Activated CD4-positive, CD25-positive, alpha-beta regulatory T cell treated with anti-CD3 and anti-CD28 coated beads, Interleukin-2, amount 50 U/mL, for 16 hours (primary cell): ENCODE measurements at regions not wholly inside any gene's neighbourhood (a gene's known extent, or its start where the extent isn't known, plus 50 kb on each side); places are given as distances from the start of the nearest gene placed in this dataset.
"Not testable (repeated sequence)": the region's sequence is repeated elsewhere in the genome, so short reads cannot be mapped to it uniquely, and the experiment has no call there.

Experiments used
- DNase-seq: peaks from one replicate; pipeline ENCODE4 v3.0.0-alpha.2; 2020; ENCODE audit warnings: low read depth, low spot score

DNA sequence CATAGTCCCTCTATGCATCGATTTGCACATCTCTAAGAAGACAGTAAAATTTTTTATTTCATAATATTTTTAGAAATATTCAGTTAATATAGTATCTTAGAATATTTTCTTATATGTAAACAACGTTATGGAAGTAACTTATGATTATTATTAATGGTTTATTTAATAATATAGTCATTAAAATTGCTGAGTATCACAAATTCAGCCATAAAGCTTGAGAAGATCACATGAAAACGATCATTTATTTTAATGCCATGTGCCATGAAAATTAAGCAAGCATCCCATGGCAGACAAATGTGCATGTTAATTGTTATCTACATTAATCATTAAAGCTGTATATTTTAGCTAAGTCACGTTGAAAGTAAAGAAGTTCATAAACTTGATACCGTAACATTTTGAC lies 907.1 kb downstream of the KCNT2 start:
- no peak for DNase-seq

- no peak for DNase-seq
Measured at GRCh38 chr1:195697130-195697529, 911.1 kb downstream of the KCNT2 start.

- no peak for DNase-seq
Measured at GRCh38 chr1:195686764-195687163, 921.5 kb downstream of the KCNT2 start.

DNA sequence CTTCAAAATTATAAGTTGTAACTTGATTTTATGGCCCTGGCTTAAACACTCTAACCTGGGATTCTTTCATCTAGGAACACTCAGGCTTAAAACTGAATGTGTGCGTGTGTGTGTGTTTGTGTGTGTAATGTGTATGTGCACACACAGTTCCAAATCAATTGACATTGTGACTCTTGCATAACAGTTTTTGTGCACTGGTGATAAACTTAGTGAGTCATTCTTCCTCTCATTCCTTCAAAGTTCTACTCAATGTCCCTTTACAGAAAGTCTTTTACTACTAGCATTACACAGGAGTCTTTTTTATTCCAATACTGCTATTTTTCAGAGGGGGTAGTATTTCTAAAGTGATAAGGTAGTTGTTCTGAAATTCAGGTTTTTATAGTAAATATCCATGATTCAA lies 943.6 kb downstream of the KCNT2 start:
- DNase-seq, result no peak

DNA sequence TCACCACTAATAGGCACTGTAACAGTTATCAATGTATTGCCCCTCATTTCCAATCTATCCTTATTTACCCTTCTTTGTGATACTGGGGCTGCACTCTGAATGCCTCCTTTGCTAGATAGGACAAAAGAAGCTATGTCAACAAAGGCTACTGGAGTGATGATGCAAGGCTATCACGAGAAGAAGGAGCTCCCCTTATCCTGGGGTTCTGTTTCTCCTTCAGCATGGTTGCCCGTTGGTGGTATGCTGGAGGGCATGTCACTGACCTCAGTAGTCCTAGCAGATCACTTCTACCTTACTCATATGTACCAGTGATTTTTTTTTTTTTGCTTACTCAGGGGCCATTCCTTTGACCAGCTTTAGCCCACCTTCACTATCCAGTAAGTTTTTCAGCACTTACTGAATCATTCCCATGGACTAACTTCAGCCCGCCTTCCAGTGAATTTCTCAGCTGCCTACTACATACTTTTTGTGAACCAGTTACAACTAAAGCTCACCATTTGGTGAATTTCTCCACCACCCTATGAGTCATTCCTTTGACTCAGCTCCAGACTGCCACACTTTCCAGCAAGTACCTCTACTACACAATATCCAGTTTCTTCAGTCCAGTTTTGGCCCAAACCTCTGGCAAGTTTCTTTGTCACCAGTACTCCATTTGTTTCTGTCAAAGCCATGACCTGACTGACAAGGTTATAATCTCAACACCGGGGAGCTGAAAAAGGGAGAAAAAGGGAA lies 944.5 kb downstream of the KCNT2 start:
- DNase-seq, result no peak

DNA sequence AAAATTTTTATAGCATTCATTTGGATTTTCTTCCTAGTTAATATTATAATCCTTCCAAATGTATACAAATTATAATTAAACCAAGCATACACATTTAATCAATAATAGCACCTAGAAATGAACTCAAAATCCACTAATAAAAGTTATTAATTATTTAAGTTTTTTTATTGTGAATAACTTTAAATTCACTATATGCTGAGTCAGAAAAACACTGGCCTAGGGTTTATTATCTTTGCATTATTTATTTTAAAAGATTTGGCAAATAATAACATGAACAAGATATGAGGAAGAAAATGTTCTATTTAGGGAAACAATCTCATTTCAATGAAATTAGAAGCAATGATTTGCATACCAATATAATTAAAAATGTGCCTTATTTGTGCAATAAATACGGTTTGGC lies 951.5 kb downstream of the KCNT2 start:
- DNase-seq, result no peak

DNA sequence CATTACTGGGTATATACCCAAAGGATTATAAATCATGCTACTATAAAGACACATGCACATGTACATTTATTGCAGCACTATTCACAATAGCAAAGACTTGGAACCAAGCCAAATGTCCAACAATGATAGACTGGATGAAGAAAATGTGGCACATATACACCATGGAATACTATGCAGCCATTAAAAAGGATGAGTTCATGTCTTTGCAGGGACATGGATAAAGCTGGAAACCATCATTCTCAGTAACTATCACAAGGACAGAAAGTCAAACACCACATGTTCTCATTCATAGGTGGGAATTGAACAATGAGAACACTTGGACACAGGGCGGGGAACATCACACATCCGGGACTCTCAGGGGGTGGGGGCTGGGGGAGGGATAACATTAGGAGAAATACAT lies 959.4 kb downstream of the KCNT2 start:
- not testable (repeated sequence) for DNase-seq

DNA sequence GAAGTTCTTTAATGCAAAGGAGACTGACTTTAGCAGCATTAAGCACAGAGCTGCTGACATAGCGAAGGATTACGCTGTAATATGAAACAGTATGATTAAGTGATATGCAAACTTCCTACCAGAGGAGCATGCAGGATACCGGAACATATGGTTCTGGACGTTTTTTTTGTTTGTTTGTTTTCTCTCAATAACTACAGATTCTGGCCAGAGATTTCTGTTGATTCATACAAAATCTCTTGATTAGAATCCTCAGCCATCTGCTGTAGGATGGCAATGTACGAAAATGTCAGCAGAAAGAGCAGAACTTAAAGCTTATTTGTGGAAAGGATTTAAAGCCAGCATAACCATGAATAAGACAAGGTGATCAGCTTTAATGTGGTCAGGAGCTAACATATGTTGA lies 970.7 kb downstream of the KCNT2 start:
- DNase-seq, result no peak

GRCh38 chr1:195618287-195618686 lies 990.0 kb downstream of the KCNT2 start:
- no peak for DNase-seq

- no peak for DNase-seq
Measured at GRCh38 chr1:195617106-195617505, 991.1 kb downstream of the KCNT2 start.

DNA sequence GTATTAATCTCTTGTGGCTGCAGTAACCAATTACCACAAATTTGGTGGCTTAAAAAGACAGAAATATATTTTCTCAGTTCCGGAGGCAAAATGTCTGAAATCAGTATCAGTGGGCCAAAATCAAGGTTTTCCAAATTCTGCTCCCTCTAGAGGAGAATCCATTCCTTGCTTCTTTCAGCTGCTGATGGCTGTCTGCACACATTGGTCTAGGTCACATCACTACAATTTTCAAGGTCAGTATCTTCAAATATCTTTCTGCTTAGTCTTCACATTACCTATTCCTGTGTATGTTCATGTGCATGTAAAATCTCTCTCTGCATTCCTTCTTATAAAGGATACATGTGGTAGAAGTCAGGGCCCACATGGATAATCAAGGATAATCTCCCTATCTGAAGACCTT lies 999.4 kb downstream of the KCNT2 start:
- DNase-seq, result no peak

DNA sequence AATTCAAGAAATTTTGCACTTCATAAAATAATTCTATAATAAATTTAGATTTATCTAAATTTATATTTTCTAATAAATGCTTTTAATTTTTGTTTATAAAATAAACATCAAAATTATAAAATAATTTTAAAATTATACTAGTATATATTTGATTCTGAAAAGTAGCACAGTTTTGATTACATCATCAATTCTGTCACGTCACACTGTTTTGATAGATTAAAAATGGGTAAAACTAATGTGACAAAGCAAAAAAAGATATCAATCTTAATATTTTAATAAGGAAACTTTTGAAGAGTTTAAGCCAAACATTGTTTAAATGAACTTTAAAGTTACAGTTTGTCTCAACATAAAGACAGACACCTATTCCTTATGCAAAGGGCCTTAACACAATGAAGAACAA lies 1001.8 kb downstream of the KCNT2 start:
- no peak for DNase-seq

DNA sequence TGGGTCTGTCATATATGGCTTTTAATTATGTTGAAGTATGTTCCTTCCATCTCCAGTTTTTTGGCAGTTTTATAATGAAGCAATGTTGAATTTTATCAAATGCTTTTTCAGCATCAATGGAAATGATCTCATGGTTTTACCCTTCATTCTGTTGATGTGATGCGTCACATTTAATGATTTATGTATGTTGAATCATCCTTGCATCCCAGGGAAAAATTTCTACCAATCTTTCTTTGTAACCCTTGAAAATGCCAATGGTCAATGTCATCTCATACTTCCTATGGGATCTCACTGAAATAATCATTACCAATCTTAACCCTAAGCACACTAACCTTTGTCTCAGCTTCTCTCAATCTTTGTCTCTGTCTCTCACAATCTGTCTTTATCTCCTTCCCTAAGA lies 1004.0 kb downstream of the KCNT2 start:
- no peak for DNase-seq

DNA sequence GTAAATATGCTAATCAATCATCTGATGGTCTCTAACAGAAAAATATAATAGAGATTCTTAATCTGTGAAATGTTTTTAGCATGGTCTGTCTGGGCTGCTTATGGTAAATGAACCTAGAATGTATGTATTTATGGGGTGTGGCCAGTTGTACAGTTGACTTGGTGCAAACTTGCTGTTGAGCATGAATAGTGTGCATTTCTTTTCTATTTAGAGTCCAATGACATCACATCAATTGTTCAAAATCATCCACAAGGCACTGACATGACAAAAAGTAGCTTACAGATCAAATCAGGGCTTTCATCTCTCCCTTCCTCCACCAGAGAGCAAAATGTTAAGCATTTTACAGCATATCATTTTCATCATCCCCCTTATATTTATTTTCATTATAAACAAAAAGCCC lies 1010.3 kb downstream of the KCNT2 start:
- DNase-seq, result no peak

DNA sequence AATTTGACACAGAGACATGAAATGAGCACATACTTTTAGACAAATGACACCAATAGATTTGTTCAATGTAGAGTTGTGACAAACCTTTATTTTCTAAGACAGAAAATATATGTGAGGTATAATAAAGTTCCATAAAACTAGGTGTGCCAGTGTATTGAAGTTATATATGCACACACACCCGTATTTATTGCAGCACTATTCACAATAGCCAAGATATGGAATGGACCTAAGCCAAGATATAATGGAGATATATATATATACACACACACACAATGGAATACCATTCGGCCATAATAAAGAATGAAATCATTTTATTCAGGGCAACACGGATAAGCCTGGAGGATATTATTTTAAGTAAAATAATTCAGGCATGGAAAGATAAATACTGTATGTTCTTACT lies 1013.5 kb downstream of the KCNT2 start:
- no peak for DNase-seq

DNA sequence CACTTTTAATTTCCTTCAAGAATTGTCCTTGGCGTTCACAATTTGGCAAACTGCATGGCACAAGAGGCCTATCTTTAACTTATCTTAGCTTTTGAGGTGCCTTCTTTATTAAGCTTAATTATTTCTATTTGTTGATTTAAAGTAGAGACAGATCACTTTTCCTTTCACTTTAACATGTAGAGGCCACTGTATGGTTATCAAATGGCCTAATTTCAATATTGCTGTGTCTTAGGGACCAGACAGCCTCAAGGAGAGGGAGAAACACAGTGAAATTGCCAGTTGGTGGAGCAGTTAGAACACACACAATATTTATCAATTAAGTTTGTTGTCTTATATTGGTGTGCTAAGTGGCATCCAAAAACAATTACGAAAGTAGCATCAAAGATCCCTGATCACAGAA lies 1013.9 kb downstream of the KCNT2 start:
- no peak for DNase-seq

- no peak for DNase-seq
Measured at GRCh38 chr1:195591917-195592672, 1016.1 kb downstream of the KCNT2 start.

DNA sequence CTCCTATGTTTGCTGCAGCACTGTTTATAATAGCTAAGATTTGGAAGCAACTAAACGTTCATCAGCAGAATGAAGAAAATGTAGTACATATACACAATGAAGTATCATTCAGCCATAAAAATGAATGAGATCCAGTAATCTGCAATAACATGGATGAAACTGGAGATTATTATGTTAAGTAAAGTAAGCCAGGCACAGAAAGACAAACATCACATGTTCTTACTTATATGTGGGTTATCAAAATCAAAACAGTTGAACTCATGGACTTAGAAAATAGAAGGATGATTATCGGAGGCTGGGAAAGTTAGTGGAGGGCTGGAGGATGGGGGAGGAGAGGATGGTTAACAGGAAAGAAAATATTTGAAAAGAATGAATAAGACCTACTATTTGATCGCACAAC lies 1017.6 kb downstream of the KCNT2 start:
- DNase-seq, result no peak

- DNase-seq, result no peak
Measured at GRCh38 chr1:195584870-195585624, 1023.2 kb downstream of the KCNT2 start.

GRCh38 chr1:195580988-195581387 lies 1027.3 kb downstream of the KCNT2 start:
- DNase-seq, result no peak

GRCh38 chr1:195577748-195578147 lies 1030.5 kb downstream of the KCNT2 start:
- DNase-seq, result no peak

DNA sequence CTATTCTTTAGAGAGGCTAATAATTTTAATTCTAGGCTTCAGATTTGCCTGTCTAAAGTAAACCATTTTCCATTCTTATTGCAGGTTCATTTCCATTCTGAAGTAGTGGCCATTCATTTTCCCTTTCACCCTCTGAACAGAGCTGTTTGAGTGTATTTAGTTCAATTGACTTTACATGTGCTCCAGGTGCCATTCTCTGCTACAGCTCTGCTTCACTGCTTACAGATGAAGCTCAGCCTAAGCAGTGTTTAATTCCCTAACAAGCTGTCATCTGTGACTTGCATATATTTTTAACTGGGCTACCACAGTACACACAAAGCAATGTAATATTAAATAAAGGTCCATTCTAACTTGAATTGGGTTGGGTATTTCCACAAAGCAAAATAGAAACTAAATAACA lies 1031.6 kb downstream of the KCNT2 start:
- no peak for DNase-seq

DNA sequence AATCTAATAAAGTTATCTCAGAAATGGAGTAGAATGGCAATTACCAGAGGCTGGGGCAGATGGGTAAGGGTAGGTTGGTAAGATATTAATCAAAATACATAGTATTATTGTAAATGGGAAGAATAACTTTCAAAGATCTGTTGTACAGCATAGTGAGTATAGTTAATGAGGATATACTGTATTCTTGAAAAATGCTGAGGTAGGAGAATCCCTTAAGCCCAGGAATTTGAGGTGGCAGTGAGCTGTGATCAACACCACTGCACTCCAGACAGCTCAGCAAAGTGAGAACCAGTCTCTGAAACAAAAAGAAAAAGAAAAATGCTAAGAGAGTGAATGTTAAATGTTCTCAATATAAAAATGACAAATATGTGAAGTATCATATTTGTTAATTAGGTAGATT lies 1033.7 kb downstream of the KCNT2 start:
- no peak for DNase-seq
